GM23338 (cell line): ENCODE measurements at regions not wholly inside any gene's neighbourhood (a gene's known extent, or its start where the extent isn't known, plus 50 kb on each side); places are given as distances from the start of the nearest gene placed in this dataset.

Source experiments
- ATAC-seq: fragments of 200-7000 bp; cut with Tn5 transposase; 3 replicates; pipeline ENCODE4 v1.9.1; 2020
- DNase-seq: peaks from one replicate; pipeline ENCODE4 v3.0.0-alpha.2; 2015; ENCODE audit warnings: low spot score
- H2AFZ ChIP-seq: fragments of 200-600 bp; sonication (generic); 2 replicates; pipeline ENCODE4 v1.8.0; 2016; ENCODE audit warnings: antibody characterized with exemption, mild to moderate bottlenecking, moderate library complexity
- H3F3A ChIP-seq: fragments of 200-600 bp; sonication (generic); replicated peaks from 2 replicates; pipeline ENCODE4 v1.8.0; 2017; ENCODE audit warnings: antibody characterized with exemption, mixed run types, low read depth
- H3K27ac ChIP-seq: fragments of 200-600 bp; sonication (generic); 2 replicates; pipeline ENCODE4 v1.6.1; 2016; ENCODE audit warnings: low read depth
- H3K27me3 ChIP-seq: fragments of 200-600 bp; sonication (generic); 2 replicates; pipeline ENCODE4 v1.8.0; 2016; ENCODE audit warnings: mild to moderate bottlenecking, mixed run types, moderate library complexity; ENCODE audit not compliant: insufficient read depth
- H3K36me3 ChIP-seq: fragments of 200-600 bp; sonication (generic); 2 replicates; pipeline ENCODE4 v1.8.0; 2016; ENCODE audit warnings: mild to moderate bottlenecking; ENCODE audit not compliant: insufficient read depth
- H3K4me1 ChIP-seq: fragments of 200-600 bp; sonication (generic); 2 replicates; pipeline ENCODE4 v1.8.0; 2016; ENCODE audit warnings: mild to moderate bottlenecking, moderate library complexity; ENCODE audit not compliant: insufficient read depth
- H3K4me2 ChIP-seq: fragments of 200-600 bp; sonication (generic); 2 replicates; pipeline ENCODE4 v1.7.1; 2017; ENCODE audit warnings: mixed run types
- H3K4me3 ChIP-seq: fragments of 200-600 bp; sonication (generic); 2 replicates; pipeline ENCODE4 v1.6.1; 2016; ENCODE audit warnings: mixed run types
- H3K79me2 ChIP-seq: fragments of 200-600 bp; sonication (generic); replicated peaks from 2 replicates; pipeline ENCODE4 v1.8.0; 2017; ENCODE audit warnings: mild to moderate bottlenecking; ENCODE audit not compliant: insufficient read depth
- H3K9me2 ChIP-seq: fragments of 200-600 bp; sonication (generic); 2 replicates; pipeline ENCODE4 v1.8.0; 2017; ENCODE audit not compliant: insufficient read depth
- H4K20me1 ChIP-seq: fragments of 200-600 bp; sonication (generic); replicated peaks from 2 replicates; pipeline ENCODE4 v1.8.0; 2017; ENCODE audit warnings: mild to moderate bottlenecking; ENCODE audit not compliant: insufficient read depth
- H3K27ac Mint-ChIP-seq: 2 replicates; pipeline ENCODE4 v1.8.0; 2020; ENCODE audit warnings: inconsistent platforms, mild to moderate bottlenecking, moderate library complexity, mixed read lengths
- H3K27me3 Mint-ChIP-seq: 3 replicates; pipeline ENCODE4 v1.8.0; 2022; ENCODE audit warnings: low read depth, mild to moderate bottlenecking, moderate library complexity, mixed read lengths, inconsistent platforms; ENCODE audit not compliant: insufficient read depth, poor library complexity
- H3K36me3 Mint-ChIP-seq: 3 replicates; pipeline ENCODE4 v1.8.0; 2021; ENCODE audit warnings: low read depth, mild to moderate bottlenecking, inconsistent platforms, moderate library complexity, mixed read lengths
- H3K4me1 Mint-ChIP-seq: 3 replicates; pipeline ENCODE4 v1.8.0; 2020; ENCODE audit warnings: mild to moderate bottlenecking, inconsistent platforms, mixed read lengths
- H3K4me3 Mint-ChIP-seq: 3 replicates; pipeline ENCODE4 v1.8.0; 2021; ENCODE audit warnings: moderate library complexity, mild to moderate bottlenecking, inconsistent platforms, mixed read lengths
- H3K9me3 Mint-ChIP-seq: 3 replicates; pipeline ENCODE4 v1.8.0; 2020; ENCODE audit warnings: moderate library complexity, mild to moderate bottlenecking, inconsistent platforms, mixed read lengths
- CREB1 ChIP-seq: fragments of 250-450 bp; sonication (Bioruptor Pico); IDR thresholded peaks from 2 replicates; pipeline ENCODE4 v1.5.0; 2020; ENCODE audit warnings: low read depth, mild to moderate bottlenecking, moderate library complexity
- CTCF ChIP-seq, 2 experiments: fragments of 200-600 bp in 1 of 2; sonication (generic) in 1 of 2; conservative IDR thresholded peaks; 2 replicates each; pipeline versions ENCODE4 v1.5.1 to v1.6.1; 2016 to 2017; ENCODE audit warnings: antibody characterized with exemption in 2 of 2, low read depth in 2 of 2, mild to moderate bottlenecking in 2 of 2, moderate library complexity in 1 of 2
- ETS1 ChIP-seq: IDR thresholded peaks from 2 replicates; pipeline ENCODE4 v1.6.1; 2016; ENCODE audit warnings: antibody characterized with exemption
- JUNB ChIP-seq: IDR thresholded peaks from one replicate; pipeline ENCODE4 v1.6.1; 2016; ENCODE audit warnings: antibody characterized with exemption; ENCODE audit not compliant: unreplicated experiment
- NANOG ChIP-seq: IDR thresholded peaks from 2 replicates; pipeline ENCODE4 v1.6.1; 2016; ENCODE audit warnings: antibody characterized with exemption, borderline replicate concordance
- STAT1 ChIP-seq: IDR thresholded peaks from one replicate; pipeline ENCODE4 v1.6.1; 2016; ENCODE audit warnings: antibody characterized with exemption; ENCODE audit not compliant: unreplicated experiment
- ZNF114 ChIP-seq: fragments of 250-450 bp; sonication (Bioruptor Pico); IDR thresholded peaks from 2 replicates; pipeline ENCODE4 v1.5.0; 2020; ENCODE audit warnings: mild to moderate bottlenecking, moderate library complexity
- ZNF331 ChIP-seq: fragments of 250-450 bp; sonication (Bioruptor Pico); IDR thresholded peaks from 2 replicates; pipeline ENCODE4 v1.5.0; 2020; ENCODE audit warnings: low read depth, mild to moderate bottlenecking, moderate library complexity
- TF ChIP-seq, protein P1 (sequence below): fragments of 250-450 bp; sonication (Bioruptor Pico); IDR thresholded peaks from 2 replicates; pipeline ENCODE4 v1.5.0; 2020; ENCODE audit warnings: mild to moderate bottlenecking, moderate library complexity

DNA sequence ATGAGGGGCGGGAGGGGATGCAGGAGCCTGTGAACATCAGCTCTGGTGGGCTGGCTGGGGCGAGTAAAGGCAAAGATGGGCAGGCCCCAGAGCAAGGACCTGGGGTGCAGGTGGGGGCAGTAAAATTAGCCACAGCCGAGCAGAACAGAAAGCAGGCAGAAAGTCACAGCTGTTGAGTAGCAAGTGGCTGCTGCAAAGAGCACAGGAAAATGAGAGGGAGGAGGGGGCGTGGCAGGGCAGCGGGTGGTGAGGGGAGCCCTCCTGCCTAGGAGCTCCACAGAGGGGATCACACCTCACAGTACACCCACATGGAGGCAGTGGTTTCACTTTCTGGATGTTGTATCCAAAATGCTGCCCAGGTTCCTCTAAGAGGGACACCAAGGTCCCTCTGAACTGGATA, 79.6 kb downstream of the LBH start (continued):
- TF ChIP-seq ZNF114 (CRISPR knock-in tag) (no peak), NANOG (no peak), JUNB (no peak), ZNF331 (CRISPR knock-in tag) (no peak), CREB1 (CRISPR knock-in tag) (no peak), CTCF (conservative IDR thresholded peaks at IDR 0.05; ENCODE audit: low read depth in 2 of 2) (no peak), STAT1 (no peak)

- Histone ChIP-seq H3K4me3 (no peak overlapping the region), H3K79me2 (no peaks in the 10 kb centered on the region), H3K4me1 (no peaks in the 10 kb centered on the region), H3K36me3 (no peaks in the 10 kb centered on the region), H3K4me2 (no peak overlapping the region), H3F3A (no peaks in the 10 kb centered on the region), H3K9me2 (0 out of 2 replicates have a peak, but pooled peaks cover 3% of the 10 kb centered on the region), H3K27ac (no peak overlapping the region), H4K20me1 (no peaks in the 10 kb centered on the region), H2AFZ (no peak overlapping the region), H3K27me3 (no peaks in the 10 kb centered on the region)
- Mint-ChIP-seq H3K27ac (no peak overlapping the region), H3K27me3 (no peaks in the 10 kb centered on the region), H3K4me3 (no peak overlapping the region), H3K4me1 (no peaks in the 10 kb centered on the region; the same call in 2 of the 3 replicates), H3K9me3 (no peaks in the 10 kb centered on the region), H3K36me3 (no peaks in the 10 kb centered on the region)
- ATAC-seq, result no peak
- no peak for DNase-seq
- TF ChIP-seq ETS1 (no peak), ZNF331 (CRISPR knock-in tag) (no peak), NANOG (no peak), CTCF (conservative IDR thresholded peaks at IDR 0.05; ENCODE audit: low read depth in 2 of 2) (no peak)
- TF ChIP-seq, protein P1, sequence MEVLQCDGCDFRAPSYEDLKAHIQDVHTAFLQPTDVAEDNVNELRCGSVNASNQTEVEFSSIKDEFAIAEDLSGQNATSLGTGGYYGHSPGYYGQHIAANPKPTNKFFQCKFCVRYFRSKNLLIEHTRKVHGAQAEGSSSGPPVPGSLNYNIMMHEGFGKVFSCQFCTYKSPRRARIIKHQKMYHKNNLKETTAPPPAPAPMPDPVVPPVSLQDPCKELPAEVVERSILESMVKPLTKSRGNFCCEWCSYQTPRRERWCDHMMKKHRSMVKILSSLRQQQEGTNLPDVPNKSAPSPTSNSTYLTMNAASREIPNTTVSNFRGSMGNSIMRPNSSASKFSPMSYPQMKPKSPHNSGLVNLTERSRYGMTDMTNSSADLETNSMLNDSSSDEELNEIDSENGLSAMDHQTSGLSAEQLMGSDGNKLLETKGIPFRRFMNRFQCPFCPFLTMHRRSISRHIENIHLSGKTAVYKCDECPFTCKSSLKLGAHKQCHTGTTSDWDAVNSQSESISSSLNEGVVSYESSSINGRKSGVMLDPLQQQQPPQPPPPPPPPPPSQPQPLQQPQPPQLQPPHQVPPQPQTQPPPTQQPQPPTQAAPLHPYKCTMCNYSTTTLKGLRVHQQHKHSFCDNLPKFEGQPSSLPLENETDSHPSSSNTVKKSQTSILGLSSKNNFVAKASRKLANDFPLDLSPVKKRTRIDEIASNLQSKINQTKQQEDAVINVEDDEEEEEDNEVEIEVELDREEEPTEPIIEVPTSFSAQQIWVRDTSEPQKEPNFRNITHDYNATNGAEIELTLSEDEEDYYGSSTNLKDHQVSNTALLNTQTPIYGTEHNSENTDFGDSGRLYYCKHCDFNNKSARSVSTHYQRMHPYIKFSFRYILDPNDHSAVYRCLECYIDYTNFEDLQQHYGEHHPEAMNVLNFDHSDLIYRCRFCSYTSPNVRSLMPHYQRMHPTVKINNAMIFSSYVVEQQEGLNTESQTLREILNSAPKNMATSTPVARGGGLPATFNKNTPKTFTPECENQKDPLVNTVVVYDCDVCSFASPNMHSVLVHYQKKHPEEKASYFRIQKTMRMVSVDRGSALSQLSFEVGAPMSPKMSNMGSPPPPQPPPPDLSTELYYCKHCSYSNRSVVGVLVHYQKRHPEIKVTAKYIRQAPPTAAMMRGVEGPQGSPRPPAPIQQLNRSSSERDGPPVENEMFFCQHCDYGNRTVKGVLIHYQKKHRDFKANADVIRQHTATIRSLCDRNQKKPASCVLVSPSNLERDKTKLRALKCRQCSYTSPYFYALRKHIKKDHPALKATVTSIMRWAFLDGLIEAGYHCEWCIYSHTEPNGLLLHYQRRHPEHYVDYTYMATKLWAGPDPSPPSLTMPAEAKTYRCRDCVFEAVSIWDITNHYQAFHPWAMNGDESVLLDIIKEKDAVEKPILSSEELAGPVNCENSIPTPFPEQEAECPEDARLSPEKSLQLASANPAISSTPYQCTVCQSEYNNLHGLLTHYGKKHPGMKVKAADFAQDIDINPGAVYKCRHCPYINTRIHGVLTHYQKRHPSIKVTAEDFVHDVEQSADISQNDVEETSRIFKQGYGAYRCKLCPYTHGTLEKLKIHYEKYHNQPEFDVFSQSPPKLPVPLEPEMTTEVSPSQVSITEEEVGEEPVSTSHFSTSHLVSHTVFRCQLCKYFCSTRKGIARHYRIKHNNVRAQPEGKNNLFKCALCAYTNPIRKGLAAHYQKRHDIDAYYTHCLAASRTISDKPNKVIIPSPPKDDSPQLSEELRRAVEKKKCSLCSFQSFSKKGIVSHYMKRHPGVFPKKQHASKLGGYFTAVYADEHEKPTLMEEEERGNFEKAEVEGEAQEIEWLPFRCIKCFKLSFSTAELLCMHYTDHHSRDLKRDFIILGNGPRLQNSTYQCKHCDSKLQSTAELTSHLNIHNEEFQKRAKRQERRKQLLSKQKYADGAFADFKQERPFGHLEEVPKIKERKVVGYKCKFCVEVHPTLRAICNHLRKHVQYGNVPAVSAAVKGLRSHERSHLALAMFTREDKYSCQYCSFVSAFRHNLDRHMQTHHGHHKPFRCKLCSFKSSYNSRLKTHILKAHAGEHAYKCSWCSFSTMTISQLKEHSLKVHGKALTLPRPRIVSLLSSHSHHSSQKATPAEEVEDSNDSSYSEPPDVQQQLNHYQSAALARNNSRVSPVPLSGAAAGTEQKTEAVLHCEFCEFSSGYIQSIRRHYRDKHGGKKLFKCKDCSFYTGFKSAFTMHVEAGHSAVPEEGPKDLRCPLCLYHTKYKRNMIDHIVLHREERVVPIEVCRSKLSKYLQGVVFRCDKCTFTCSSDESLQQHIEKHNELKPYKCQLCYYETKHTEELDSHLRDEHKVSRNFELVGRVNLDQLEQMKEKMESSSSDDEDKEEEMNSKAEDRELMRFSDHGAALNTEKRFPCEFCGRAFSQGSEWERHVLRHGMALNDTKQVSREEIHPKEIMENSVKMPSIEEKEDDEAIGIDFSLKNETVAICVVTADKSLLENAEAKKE (CRISPR knock-in tag), result no peak
These were observed 80.4 kb downstream of the LBH start for GRCh38 chr2:30311711-30312110.
